ENCODE measurements at regions not wholly inside any gene's neighbourhood (a gene's known extent, or its start where the extent isn't known, plus 50 kb on each side); places are given as distances from the start of the nearest gene placed in this dataset.
A peak's percentile ranks its signal among the peaks of the same experiment; 100 is the strongest.

GRCh38 chr1:58886611-58887010 is 102.8 kb upstream of the JUN start:
- no peaks in the 10 kb centered on the region for H3K36me3 ChIP-seq
- 68 to 87% methylated on average over 4 of the region's 4 CpGs for WGBS, 2 donors
- H3K27ac ChIP-seq = peak overlapping the region in 1 of 3 donors; percentile 4
- TF ChIP-seq CTCF (IDR thresholded peaks at IDR 0.05) (no peak), POLR2A (IDR thresholded peaks at IDR 0.05) (no peak)
- H3K4me3 ChIP-seq (replicated peaks in 1 of 3) = no peak overlapping the region
- no peak for DNase-seq
- intact Hi-C loops (cut with DNase I) = no loop called here
- no peaks in the 10 kb centered on the region for H3K27me3 ChIP-seq
- H3K9me3 ChIP-seq = no peaks in the 10 kb centered on the region
- peaks cover 0 to 21% of the 10 kb centered on the region in 2 donors for H3K4me1 ChIP-seq

DNA sequence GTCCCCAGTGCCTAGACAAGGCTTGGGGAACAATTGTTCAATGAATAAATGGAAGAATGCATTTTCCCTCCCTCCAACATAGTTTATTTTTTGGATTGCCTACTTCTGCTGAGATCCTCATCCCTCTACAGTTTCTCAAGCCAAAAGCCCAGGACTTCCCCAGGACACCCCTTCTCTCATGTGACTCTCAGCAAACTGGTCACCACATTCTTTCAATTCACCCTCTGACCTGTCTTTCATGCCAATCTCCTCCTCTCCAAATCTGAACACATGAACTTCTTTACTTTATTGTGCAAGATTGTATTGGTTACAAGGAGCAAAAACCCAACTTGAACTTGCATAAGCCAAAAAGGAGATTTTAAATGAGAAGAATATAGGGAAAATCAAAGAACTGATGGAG is 103.2 kb upstream of the JUN start:
- DNase-seq = no peak
- intact Hi-C loops (cut with DNase I) = no loop called here
- H3K4me3 ChIP-seq (replicated peaks in 1 of 3) = no peak overlapping the region
- no peaks in the 10 kb centered on the region for H3K36me3 ChIP-seq
- H3K9me3 ChIP-seq = no peaks in the 10 kb centered on the region
- TF ChIP-seq POLR2A (IDR thresholded peaks at IDR 0.05) = no peak
- no peak for TF ChIP-seq CTCF (IDR thresholded peaks at IDR 0.05)
- H3K27ac ChIP-seq = no peak overlapping the region
- no peaks in the 10 kb centered on the region for H3K27me3 ChIP-seq
- H3K4me1 ChIP-seq = peaks cover 0 to 19% of the 10 kb centered on the region in 2 donors

DNA sequence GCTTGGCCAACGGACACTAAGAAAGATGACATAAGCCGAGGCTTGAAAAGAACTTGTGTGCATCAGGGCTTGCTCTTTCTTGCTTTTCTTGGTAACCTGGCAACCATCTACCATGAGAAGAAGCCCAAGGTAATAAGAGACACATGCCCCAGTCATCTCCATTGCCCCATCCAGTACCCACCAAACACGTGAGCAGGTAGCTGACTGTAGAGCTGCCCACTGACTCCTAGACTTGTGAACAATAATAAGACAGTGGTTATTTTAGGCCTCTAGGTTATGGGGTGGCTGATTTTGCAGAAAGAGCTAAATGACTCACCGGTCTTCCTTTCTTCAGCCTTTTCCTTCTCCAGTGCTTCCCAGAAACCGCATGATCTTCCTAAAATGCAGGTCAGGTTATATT is 105.0 kb upstream of the JUN start:
- intact Hi-C loops (cut with DNase I) = no loop called here
- no peaks in the 10 kb centered on the region for H3K36me3 ChIP-seq
- WGBS, 2 donors = 92 to 97% methylated on average over 5 of the region's 5 CpGs
- H3K4me3 ChIP-seq (replicated peaks in 1 of 3) = no peak overlapping the region
- H3K27me3 ChIP-seq = no peaks in the 10 kb centered on the region
- no peak for DNase-seq
- TF ChIP-seq POLR2A (IDR thresholded peaks at IDR 0.05) (no peak), CTCF (IDR thresholded peaks at IDR 0.05) (no peak)
- H3K27ac ChIP-seq = no peak overlapping the region
- peaks cover 0 to 10% of the 10 kb centered on the region in 2 donors for H3K4me1 ChIP-seq
- no peaks in the 10 kb centered on the region for H3K9me3 ChIP-seq

DNA sequence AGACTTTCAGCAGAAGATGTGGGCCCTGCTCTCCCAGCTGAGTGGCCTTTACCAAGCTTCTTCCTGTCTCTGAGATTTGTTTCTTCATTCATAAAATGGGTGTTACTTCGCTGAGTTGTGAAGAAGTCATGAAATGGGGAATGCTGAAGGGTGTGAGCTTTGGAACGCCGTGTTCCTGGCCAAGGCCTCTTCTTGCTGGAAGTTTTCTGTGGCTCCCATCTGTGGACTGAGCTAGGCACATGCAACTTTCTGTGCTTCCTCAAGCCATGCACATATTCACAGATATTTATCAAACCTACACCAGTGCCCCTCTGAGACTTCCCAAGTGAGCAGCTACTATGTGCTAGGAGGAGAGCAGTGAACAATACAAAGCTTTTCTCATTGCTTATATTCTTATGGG is 106.3 kb upstream of the JUN start:
- Histone ChIP-seq H3K4me1 (peaks cover under 1 to 12% of the 10 kb centered on the region in 2 donors), H3K9me3 (no peaks in the 10 kb centered on the region), H3K4me3 (replicated peaks in 1 of 3) (no peak overlapping the region), H3K27ac (no peak overlapping the region), H3K27me3 (no peaks in the 10 kb centered on the region), H3K36me3 (no peaks in the 10 kb centered on the region)
- WGBS, 2 donors = 95% methylated on average over 3 of the region's 3 CpGs
- DNase-seq = no peak
- no peak for TF ChIP-seq CTCF (IDR thresholded peaks at IDR 0.05)
- intact Hi-C loops (cut with DNase I) = no loop called here

- Histone ChIP-seq H3K4me1 (peaks cover 4 to 12% of the 10 kb centered on the region in 2 donors), H3K36me3 (no peaks in the 10 kb centered on the region), H3K27me3 (no peaks in the 10 kb centered on the region), H3K4me3 (replicated peaks in 1 of 3) (no peak overlapping the region), H3K27ac (no peak overlapping the region), H3K9me3 (no peaks in the 10 kb centered on the region)
- DNase-seq = no peak
- TF ChIP-seq POLR2A (IDR thresholded peaks at IDR 0.05) = no peak
- TF ChIP-seq CTCF (IDR thresholded peaks at IDR 0.05) = no peak
- intact Hi-C loops (cut with DNase I) = no loop called here
- WGBS, 2 donors = 96 to 97% methylated on average over 3 of the region's 3 CpGs
Observed at GRCh38 chr1:58890609-58891008, 106.8 kb upstream of the JUN start.

Measured in thyroid gland (tissue), 4 donors.